GM23248 (cell line): ENCODE measurements at regions not wholly inside any gene's neighbourhood (a gene's known extent, or its start where the extent isn't known, plus 50 kb on each side); places are given as distances from the start of the nearest gene placed in this dataset.

Source experiments
- DNase-seq: peaks from one replicate; pipeline ENCODE4 v3.0.0-alpha.2; 2015
- H2AFZ ChIP-seq: fragments of 200-600 bp; sonication (generic); 2 replicates; pipeline ENCODE4 v1.6.1; 2016; ENCODE audit warnings: antibody characterized with exemption
- H3F3A ChIP-seq: fragments of 200-600 bp; sonication (generic); 2 replicates; pipeline ENCODE4 v1.6.1; 2016; ENCODE audit warnings: mild to moderate bottlenecking, antibody characterized with exemption, mixed run types; ENCODE audit not compliant: insufficient read depth
- H3K27ac ChIP-seq: fragments of 200-600 bp; sonication (generic); 2 replicates; pipeline ENCODE4 v1.5.1; 2016; ENCODE audit warnings: mild to moderate bottlenecking
- H3K27me3 ChIP-seq: fragments of 200-600 bp; sonication (generic); replicated peaks from 2 replicates; pipeline ENCODE4 v1.6.1; 2016; ENCODE audit warnings: mild to moderate bottlenecking; ENCODE audit not compliant: insufficient read depth
- H3K36me3 ChIP-seq: fragments of 200-600 bp; sonication (generic); 2 replicates; pipeline ENCODE4 v1.6.1; 2016; ENCODE audit warnings: low read depth, mild to moderate bottlenecking
- H3K4me1 ChIP-seq: fragments of 200-600 bp; sonication (generic); 2 replicates; pipeline ENCODE4 v1.6.1; 2016; ENCODE audit warnings: mild to moderate bottlenecking; ENCODE audit not compliant: insufficient read depth
- H3K4me2 ChIP-seq: fragments of 200-600 bp; sonication (generic); one replicate; pipeline ENCODE4 v1.6.1; 2016; ENCODE audit warnings: mild to moderate bottlenecking; ENCODE audit not compliant: unreplicated experiment
- H3K4me3 ChIP-seq: fragments of 200-600 bp; sonication (generic); 2 replicates; pipeline ENCODE4 v1.5.1; 2016; ENCODE audit warnings: mild to moderate bottlenecking
- H3K79me2 ChIP-seq: fragments of 200-600 bp; sonication (generic); 2 replicates; pipeline ENCODE4 v1.6.1; 2016; ENCODE audit warnings: mild to moderate bottlenecking; ENCODE audit not compliant: insufficient read depth
- H3K9ac ChIP-seq: fragments of 200-600 bp; sonication (generic); 2 replicates; pipeline ENCODE4 v1.6.1; 2016; ENCODE audit warnings: mild to moderate bottlenecking
- H3K9me2 ChIP-seq: fragments of 200-600 bp; sonication (generic); 2 replicates; pipeline ENCODE4 v1.6.1; 2016; ENCODE audit warnings: mixed run types, mild to moderate bottlenecking, moderate library complexity; ENCODE audit not compliant: insufficient read depth
- H3K9me3 ChIP-seq: fragments of 200-600 bp; sonication (generic); one replicate; pipeline ENCODE4 v1.6.1; 2017; ENCODE audit warnings: low read depth
- H4K20me1 ChIP-seq: fragments of 200-600 bp; sonication (generic); 2 replicates; pipeline ENCODE4 v1.6.0; 2016; ENCODE audit not compliant: insufficient read depth
- EZH2 ChIP-seq: fragments of 200-600 bp; sonication (generic); IDR thresholded peaks from 2 replicates; pipeline ENCODE4 v1.6.1; 2018; ENCODE audit warnings: antibody characterized with exemption, mild to moderate bottlenecking; ENCODE audit not compliant: insufficient read depth, poor library complexity, severe bottlenecking
- EZH2phosphoT487 ChIP-seq: fragments of 200-600 bp; sonication (generic); IDR thresholded peaks from 2 replicates; pipeline ENCODE4 v1.6.1; 2018; ENCODE audit warnings: antibody characterized with exemption, moderate library complexity, mild to moderate bottlenecking, low read depth; ENCODE audit not compliant: insufficient read depth
- WGBS, 2 experiments: methylation state at CpG; one replicate each; pipeline ENCODE4 v1.1.6; 2015 to 2017; ENCODE audit warnings: low lambda C conversion rate in 2 of 2, low coverage in 1 of 2; ENCODE audit errors: missing lambda C conversion rate in 2 of 2; 5-methylcytosine and 5-hydroxymethylcytosine counted together
- in situ Hi-C: fragments of 300-500 bp; cut with MboI; formaldehyde crosslinking; loops from 2 replicates; pipeline ENCODE4 v1.15.0; 2020

DNA sequence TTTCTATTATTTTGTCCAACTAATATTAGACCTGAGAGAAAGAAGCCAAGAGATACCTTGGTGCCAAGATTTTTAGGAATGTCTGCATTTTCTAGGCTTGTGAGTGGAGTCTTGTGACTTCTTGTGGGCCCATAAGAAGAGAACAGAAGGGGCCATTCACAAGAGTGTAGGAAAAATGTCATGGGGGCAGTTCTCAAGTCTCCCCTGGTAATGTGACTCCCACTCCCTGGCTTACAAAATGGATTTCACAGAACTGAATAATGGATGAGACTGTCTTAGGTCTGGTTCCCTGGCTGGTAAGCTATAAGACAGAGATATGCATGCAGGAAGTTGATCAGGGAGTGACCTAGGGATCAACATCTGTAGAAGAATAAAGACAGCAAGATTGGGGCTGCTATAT, 181.3 kb downstream of the CBLN1 start:
- no peak overlapping the region for H3K9ac ChIP-seq
- no peak overlapping the region for H3K4me2 ChIP-seq

GRCh38 chr16:49097964-49098363, 183.7 kb downstream of the CBLN1 start:
- TF ChIP-seq EZH2 (no peak), EZH2phosphoT487 (no peak)
- no peak for DNase-seq
- no peaks in the 10 kb centered on the region for H3K36me3 ChIP-seq
- H3K9me2 ChIP-seq: no peaks in the 10 kb centered on the region
- H3K79me2 ChIP-seq: no peaks in the 10 kb centered on the region
- H3K4me1 ChIP-seq: no peaks in the 10 kb centered on the region
- no peak overlapping the region for H3K9ac ChIP-seq
- no peaks in the 10 kb centered on the region for H3K9me3 ChIP-seq
- in situ Hi-C loops: no loop called here
- no peaks in the 10 kb centered on the region for H3K27me3 ChIP-seq
- no peak overlapping the region for H2AFZ ChIP-seq
- H4K20me1 ChIP-seq: no peaks in the 10 kb centered on the region
- H3K27ac ChIP-seq: no peak overlapping the region
- no peak overlapping the region for H3K4me2 ChIP-seq
- H3K4me3 ChIP-seq: no peak overlapping the region
- no peaks in the 10 kb centered on the region for H3F3A ChIP-seq
- 16 to 28% methylated on average over 2 of the region's 2 CpGs for WGBS, 2 experiments

More for the DNA sequence above, 181.3 kb downstream of the CBLN1 start:
- no peaks in the 10 kb centered on the region for H3K9me2 ChIP-seq
- no peak overlapping the region for H3K27ac ChIP-seq
- no peaks in the 10 kb centered on the region for H3K36me3 ChIP-seq
- H3K4me3 ChIP-seq: no peak overlapping the region
- H3K27me3 ChIP-seq: no peaks in the 10 kb centered on the region
- H3K4me1 ChIP-seq: no peaks in the 10 kb centered on the region
- in situ Hi-C loops: no loop called here
- no peaks in the 10 kb centered on the region for H3F3A ChIP-seq
- no peak for TF ChIP-seq EZH2
- no peak for TF ChIP-seq EZH2phosphoT487
- no peak for DNase-seq
- no peaks in the 10 kb centered on the region for H3K9me3 ChIP-seq
- H3K79me2 ChIP-seq: no peaks in the 10 kb centered on the region
- no peak overlapping the region for H2AFZ ChIP-seq
- no peaks in the 10 kb centered on the region for H4K20me1 ChIP-seq

DNA sequence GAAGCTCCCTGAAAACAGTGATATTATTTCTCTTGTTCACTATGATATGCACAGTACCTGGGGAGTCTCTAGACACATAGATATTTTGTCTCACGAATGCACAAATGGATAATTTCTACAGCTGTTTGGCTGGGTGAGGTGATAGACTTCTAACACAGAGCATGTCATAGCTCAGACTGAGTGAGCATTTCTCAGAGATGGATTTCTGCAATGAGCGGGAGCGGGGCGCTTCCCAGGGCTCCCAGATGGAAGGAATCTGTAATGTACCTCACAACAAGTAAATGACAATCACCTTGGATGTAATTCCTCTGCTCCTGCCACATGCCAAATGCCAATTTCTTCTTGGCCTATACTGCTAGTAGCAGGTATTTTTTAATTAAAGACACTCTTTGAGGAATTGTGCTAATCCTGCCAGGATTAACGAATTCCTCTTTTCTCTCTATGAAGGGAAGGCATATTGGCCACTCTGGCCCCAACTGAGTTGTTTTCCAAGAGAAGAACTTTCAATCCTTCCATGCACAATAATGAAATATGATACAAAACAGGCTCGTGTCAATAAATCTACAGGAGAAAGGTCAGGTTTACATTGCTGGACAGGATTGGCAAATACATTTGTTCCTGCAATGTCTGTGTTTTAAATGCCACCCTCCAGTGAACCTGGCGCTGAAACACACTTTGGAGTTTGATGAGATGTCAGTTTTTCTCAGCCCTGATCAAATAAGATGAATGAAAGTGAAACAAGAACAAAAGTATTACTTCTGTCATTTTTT, 185.3 kb downstream of the CBLN1 start:
- H3K27me3 ChIP-seq: no peaks in the 10 kb centered on the region
- no peaks in the 10 kb centered on the region for H3K4me1 ChIP-seq
- H2AFZ ChIP-seq: no peak overlapping the region
- in situ Hi-C loops: no loop called here
- H4K20me1 ChIP-seq: no peaks in the 10 kb centered on the region
- H3F3A ChIP-seq: no peaks in the 10 kb centered on the region
- H3K4me3 ChIP-seq: no peak overlapping the region
- H3K79me2 ChIP-seq: no peaks in the 10 kb centered on the region
- H3K9me2 ChIP-seq: no peaks in the 10 kb centered on the region
- no peaks in the 10 kb centered on the region for H3K9me3 ChIP-seq
- H3K36me3 ChIP-seq: no peaks in the 10 kb centered on the region
- no peak for TF ChIP-seq EZH2
- no peak for TF ChIP-seq EZH2phosphoT487
- 1 to 4% methylated on average over 7 of the region's 7 CpGs for WGBS, 2 experiments
- no peak overlapping the region for H3K27ac ChIP-seq
- no peak for DNase-seq
- no peak overlapping the region for H3K9ac ChIP-seq
- H3K4me2 ChIP-seq: no peak overlapping the region

DNA sequence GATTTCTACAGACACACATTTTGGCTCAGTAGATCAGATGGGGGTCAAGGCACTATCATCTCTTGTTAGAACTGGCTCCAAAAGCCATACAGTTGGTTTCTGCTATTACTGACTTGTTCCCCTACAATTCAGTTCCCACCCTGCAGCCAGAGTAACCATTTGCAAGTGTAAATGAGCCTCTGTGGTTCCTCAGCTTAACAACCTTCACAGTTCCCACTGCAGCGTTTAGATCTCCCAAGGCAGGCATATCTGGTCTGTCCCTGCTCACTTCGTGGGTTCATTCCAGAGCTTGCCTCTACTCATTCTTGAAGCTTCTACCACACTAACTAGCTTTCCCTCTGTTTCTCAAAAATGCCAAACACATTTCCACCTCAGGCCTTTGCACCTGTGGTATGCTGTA, 186.1 kb downstream of the CBLN1 start:
- Histone ChIP-seq H3K4me2 (no peak overlapping the region), H3K36me3 (no peaks in the 10 kb centered on the region), H3K27ac (no peak overlapping the region), H3K9me3 (no peaks in the 10 kb centered on the region), H3F3A (no peaks in the 10 kb centered on the region), H3K4me3 (no peak overlapping the region), H2AFZ (no peak overlapping the region), H3K27me3 (no peaks in the 10 kb centered on the region), H4K20me1 (no peaks in the 10 kb centered on the region), H3K9me2 (no peaks in the 10 kb centered on the region), H3K9ac (no peak overlapping the region), H3K79me2 (no peaks in the 10 kb centered on the region), H3K4me1 (no peaks in the 10 kb centered on the region)
- in situ Hi-C loops: no loop called here
- no peak for DNase-seq
- TF ChIP-seq EZH2phosphoT487: no peak
- WGBS, 2 experiments: 0 to 3% methylated on average over 2 of the region's 2 CpGs

GRCh38 chr16:49094471-49094870, 187.2 kb downstream of the CBLN1 start:
- in situ Hi-C loops: no loop called here
- no peaks in the 10 kb centered on the region for H3K9me3 ChIP-seq
- no peaks in the 10 kb centered on the region for H3K36me3 ChIP-seq
- no peak for TF ChIP-seq EZH2
- no peak for TF ChIP-seq EZH2phosphoT487
- H2AFZ ChIP-seq: no peak overlapping the region
- no peaks in the 10 kb centered on the region for H3F3A ChIP-seq
- H3K27me3 ChIP-seq: no peaks in the 10 kb centered on the region
- no peaks in the 10 kb centered on the region for H3K4me1 ChIP-seq
- no peaks in the 10 kb centered on the region for H3K9me2 ChIP-seq
- no peaks in the 10 kb centered on the region for H3K79me2 ChIP-seq
- H4K20me1 ChIP-seq: no peaks in the 10 kb centered on the region
- no peak overlapping the region for H3K4me3 ChIP-seq
- H3K27ac ChIP-seq: no peak overlapping the region
- DNase-seq: no peak
- WGBS, 2 experiments: 14 to 16% methylated on average over 2 of the region's 2 CpGs
- H3K9ac ChIP-seq: no peak overlapping the region
- H3K4me2 ChIP-seq: no peak overlapping the region
